Fibroblast of pulmonary artery (primary cell): ENCODE measurements at regions not wholly inside any gene's neighbourhood (a gene's known extent, or its start where the extent isn't known, plus 50 kb on each side); places are given as distances from the start of the nearest gene placed in this dataset.

Experiments
- DNase-seq: peaks from one replicate; pipeline ENCODE4 v3.0.0-alpha.2; 2010; ENCODE audit warnings: low read depth
- H3K4me3 ChIP-seq: replicated peaks from 2 replicates; pipeline ENCODE4 v1.5.1; 2011; ENCODE audit warnings: low read depth, mild to moderate bottlenecking, control low read depth, low read length, moderate library complexity
- CTCF ChIP-seq: IDR thresholded peaks from 2 replicates; pipeline ENCODE4 v1.5.1; 2011; ENCODE audit warnings: mild to moderate bottlenecking, control low read depth, low read length, inconsistent platforms; ENCODE audit errors: missing control alignments

- TF ChIP-seq CTCF, result no peak
- DNase-seq, result no peak
- H3K4me3 ChIP-seq, result no peak overlapping the region
Observed at GRCh38 chr17:54527941-54528340, 372.7 kb upstream of the TOM1L1 start.

GRCh38 chr17:54530398-54530797 is 370.3 kb upstream of the TOM1L1 start:
- DNase-seq, result no peak
- no peak overlapping the region for H3K4me3 ChIP-seq
- TF ChIP-seq CTCF, result no peak

GRCh38 chr17:54536306-54536705 is 364.3 kb upstream of the TOM1L1 start:
- no peak for DNase-seq
- no peak overlapping the region for H3K4me3 ChIP-seq
- no peak for TF ChIP-seq CTCF

DNA sequence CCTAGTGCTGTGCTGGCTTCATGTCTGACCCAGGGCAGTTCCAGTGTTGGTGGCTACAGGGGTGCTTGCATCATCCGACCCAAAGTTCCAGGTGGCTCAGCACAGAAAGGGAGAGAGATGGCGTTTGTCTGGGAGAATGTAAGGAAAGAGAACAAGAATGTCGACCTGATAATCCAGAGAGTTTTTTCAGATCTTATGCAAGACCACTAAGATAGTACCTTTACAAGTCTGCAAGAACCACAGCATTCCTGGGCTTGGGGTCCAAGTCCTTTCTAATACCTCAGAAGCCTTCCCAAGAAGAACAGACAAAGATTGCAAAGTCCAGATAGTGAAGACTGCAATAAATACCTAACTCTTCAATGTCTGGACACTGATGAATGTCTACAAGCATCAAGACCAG is 363.0 kb upstream of the TOM1L1 start:
- DNase-seq, result no peak
- no peak overlapping the region for H3K4me3 ChIP-seq
- no peak for TF ChIP-seq CTCF

DNA sequence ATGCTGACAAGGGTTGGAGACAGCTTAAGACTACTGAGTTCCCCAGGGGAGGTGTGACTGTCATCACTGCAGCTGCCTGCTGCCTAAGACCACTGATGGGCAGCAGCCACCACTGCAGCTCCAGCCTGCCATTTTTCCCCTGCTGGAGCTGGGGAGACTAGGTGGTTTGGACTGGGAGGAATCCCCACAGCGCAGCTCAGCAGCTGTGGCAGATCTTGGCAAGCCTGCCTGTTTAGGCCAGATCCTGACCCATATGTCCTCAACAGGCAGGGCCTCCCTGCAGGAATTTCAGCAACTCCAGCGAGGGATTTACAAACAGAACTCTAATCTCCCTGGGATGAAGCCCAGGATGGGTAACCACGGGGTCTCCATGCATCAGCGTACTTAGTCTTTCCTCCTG is 356.4 kb upstream of the TOM1L1 start:
- no peak for TF ChIP-seq CTCF
- DNase-seq, result no peak

DNA sequence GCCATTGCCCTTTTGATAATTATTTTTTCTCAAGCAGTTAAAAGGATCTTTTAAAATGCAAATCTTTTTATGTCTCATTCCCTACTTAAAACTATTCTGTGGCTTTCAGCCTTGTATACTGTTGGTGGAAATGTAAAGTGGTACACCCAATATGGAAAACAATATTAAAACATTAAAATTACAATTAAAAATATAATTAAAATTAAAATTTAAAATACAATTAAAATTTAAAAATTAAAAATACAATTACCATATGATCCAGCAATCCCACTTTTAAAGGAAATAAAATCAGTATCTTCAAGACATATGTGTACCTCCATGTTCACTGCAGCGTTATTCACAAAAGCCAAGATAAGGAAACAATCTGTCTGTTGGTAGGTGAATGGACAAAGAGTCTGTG is 340.8 kb upstream of the TOM1L1 start:
- TF ChIP-seq CTCF, result no peak
- no peak for DNase-seq
- H3K4me3 ChIP-seq, result no peak overlapping the region

More for the DNA sequence above, 356.4 kb upstream of the TOM1L1 start:
- no peak overlapping the region for H3K4me3 ChIP-seq

DNA sequence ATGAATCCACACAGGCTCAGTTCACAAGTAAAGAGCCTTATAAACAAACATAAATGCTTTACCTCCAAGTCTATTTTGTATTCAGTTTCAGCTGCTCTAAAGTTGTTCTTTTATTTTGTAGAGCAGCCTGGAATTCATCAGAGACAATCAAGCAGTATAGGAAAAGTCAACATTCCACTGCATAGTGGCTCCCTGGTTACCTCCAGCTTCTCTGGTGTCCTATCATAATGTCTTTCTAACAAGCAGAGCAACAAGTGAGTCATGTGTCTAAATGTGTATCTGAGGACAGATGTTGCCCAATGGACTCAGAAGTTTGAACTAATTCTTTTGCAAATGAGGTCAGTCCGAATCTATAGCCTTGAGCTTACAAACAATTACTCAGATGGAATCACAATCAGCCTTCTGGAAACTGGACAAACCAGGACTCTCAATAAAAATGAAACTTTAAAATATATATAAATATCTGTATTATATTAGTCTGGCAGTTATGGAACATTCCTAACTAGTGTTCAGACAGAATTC is 292.0 kb upstream of the TOM1L1 start:
- TF ChIP-seq CTCF, result no peak
- no peak for DNase-seq
- no peak overlapping the region for H3K4me3 ChIP-seq
